GM23338 (cell line): ENCODE measurements at regions not wholly inside any gene's neighbourhood (a gene's known extent, or its start where the extent isn't known, plus 50 kb on each side); places are given as distances from the start of the nearest gene placed in this dataset.

ENCODE experiments used
- ATAC-seq: fragments of 200-7000 bp; cut with Tn5 transposase; 3 replicates; pipeline ENCODE4 v1.9.1; 2020
- DNase-seq: peaks from one replicate; pipeline ENCODE4 v3.0.0-alpha.2; 2015; ENCODE audit warnings: low spot score
- H2AFZ ChIP-seq: fragments of 200-600 bp; sonication (generic); 2 replicates; pipeline ENCODE4 v1.8.0; 2016; ENCODE audit warnings: antibody characterized with exemption, mild to moderate bottlenecking, moderate library complexity
- H3F3A ChIP-seq: fragments of 200-600 bp; sonication (generic); replicated peaks from 2 replicates; pipeline ENCODE4 v1.8.0; 2017; ENCODE audit warnings: antibody characterized with exemption, mixed run types, low read depth
- H3K27ac ChIP-seq: fragments of 200-600 bp; sonication (generic); 2 replicates; pipeline ENCODE4 v1.6.1; 2016; ENCODE audit warnings: low read depth
- H3K27me3 ChIP-seq: fragments of 200-600 bp; sonication (generic); 2 replicates; pipeline ENCODE4 v1.8.0; 2016; ENCODE audit warnings: mild to moderate bottlenecking, mixed run types, moderate library complexity; ENCODE audit not compliant: insufficient read depth
- H3K36me3 ChIP-seq: fragments of 200-600 bp; sonication (generic); 2 replicates; pipeline ENCODE4 v1.8.0; 2016; ENCODE audit warnings: mild to moderate bottlenecking; ENCODE audit not compliant: insufficient read depth
- H3K4me1 ChIP-seq: fragments of 200-600 bp; sonication (generic); 2 replicates; pipeline ENCODE4 v1.8.0; 2016; ENCODE audit warnings: mild to moderate bottlenecking, moderate library complexity; ENCODE audit not compliant: insufficient read depth
- H3K4me2 ChIP-seq: fragments of 200-600 bp; sonication (generic); 2 replicates; pipeline ENCODE4 v1.7.1; 2017; ENCODE audit warnings: mixed run types
- H3K4me3 ChIP-seq: fragments of 200-600 bp; sonication (generic); 2 replicates; pipeline ENCODE4 v1.6.1; 2016; ENCODE audit warnings: mixed run types
- H3K79me2 ChIP-seq: fragments of 200-600 bp; sonication (generic); replicated peaks from 2 replicates; pipeline ENCODE4 v1.8.0; 2017; ENCODE audit warnings: mild to moderate bottlenecking; ENCODE audit not compliant: insufficient read depth
- H3K9me2 ChIP-seq: fragments of 200-600 bp; sonication (generic); 2 replicates; pipeline ENCODE4 v1.8.0; 2017; ENCODE audit not compliant: insufficient read depth
- H4K20me1 ChIP-seq: fragments of 200-600 bp; sonication (generic); replicated peaks from 2 replicates; pipeline ENCODE4 v1.8.0; 2017; ENCODE audit warnings: mild to moderate bottlenecking; ENCODE audit not compliant: insufficient read depth
- H3K27ac Mint-ChIP-seq: 2 replicates; pipeline ENCODE4 v1.8.0; 2020; ENCODE audit warnings: inconsistent platforms, mild to moderate bottlenecking, moderate library complexity, mixed read lengths
- H3K27me3 Mint-ChIP-seq: 3 replicates; pipeline ENCODE4 v1.8.0; 2022; ENCODE audit warnings: low read depth, mild to moderate bottlenecking, moderate library complexity, mixed read lengths, inconsistent platforms; ENCODE audit not compliant: insufficient read depth, poor library complexity
- H3K36me3 Mint-ChIP-seq: 3 replicates; pipeline ENCODE4 v1.8.0; 2021; ENCODE audit warnings: low read depth, mild to moderate bottlenecking, inconsistent platforms, moderate library complexity, mixed read lengths
- H3K4me1 Mint-ChIP-seq: 3 replicates; pipeline ENCODE4 v1.8.0; 2020; ENCODE audit warnings: mild to moderate bottlenecking, inconsistent platforms, mixed read lengths
- H3K4me3 Mint-ChIP-seq: 3 replicates; pipeline ENCODE4 v1.8.0; 2021; ENCODE audit warnings: moderate library complexity, mild to moderate bottlenecking, inconsistent platforms, mixed read lengths
- H3K9me3 Mint-ChIP-seq: 3 replicates; pipeline ENCODE4 v1.8.0; 2020; ENCODE audit warnings: moderate library complexity, mild to moderate bottlenecking, inconsistent platforms, mixed read lengths
- CREB1 ChIP-seq: fragments of 250-450 bp; sonication (Bioruptor Pico); IDR thresholded peaks from 2 replicates; pipeline ENCODE4 v1.5.0; 2020; ENCODE audit warnings: low read depth, mild to moderate bottlenecking, moderate library complexity
- CTCF ChIP-seq, 2 experiments: fragments of 200-600 bp in 1 of 2; sonication (generic) in 1 of 2; conservative IDR thresholded peaks; 2 replicates each; pipeline versions ENCODE4 v1.5.1 to v1.6.1; 2016 to 2017; ENCODE audit warnings: antibody characterized with exemption in 2 of 2, low read depth in 2 of 2, mild to moderate bottlenecking in 2 of 2, moderate library complexity in 1 of 2
- ETS1 ChIP-seq: IDR thresholded peaks from 2 replicates; pipeline ENCODE4 v1.6.1; 2016; ENCODE audit warnings: antibody characterized with exemption
- EZH2 ChIP-seq: fragments of 200-600 bp; sonication (generic); IDR thresholded peaks from one replicate; pipeline ENCODE4 v1.8.0; 2017; ENCODE audit warnings: antibody characterized with exemption, mild to moderate bottlenecking, low read depth; ENCODE audit not compliant: unreplicated experiment
- EZH2phosphoT487 ChIP-seq: fragments of 200-600 bp; sonication (generic); IDR thresholded peaks from one replicate; pipeline ENCODE4 v1.8.1; 2018; ENCODE audit warnings: antibody characterized with exemption; ENCODE audit not compliant: unreplicated experiment
- JUNB ChIP-seq: IDR thresholded peaks from one replicate; pipeline ENCODE4 v1.6.1; 2016; ENCODE audit warnings: antibody characterized with exemption; ENCODE audit not compliant: unreplicated experiment
- NANOG ChIP-seq: IDR thresholded peaks from 2 replicates; pipeline ENCODE4 v1.6.1; 2016; ENCODE audit warnings: antibody characterized with exemption, borderline replicate concordance
- POLR2AphosphoS5 ChIP-seq: IDR thresholded peaks from 2 replicates; pipeline ENCODE4 v1.6.1; 2016; ENCODE audit warnings: antibody characterized with exemption, low read depth
- REST ChIP-seq: IDR thresholded peaks from one replicate; pipeline ENCODE4 v1.6.1; 2018; ENCODE audit warnings: antibody characterized with exemption; ENCODE audit not compliant: unreplicated experiment
- STAT1 ChIP-seq: IDR thresholded peaks from one replicate; pipeline ENCODE4 v1.6.1; 2016; ENCODE audit warnings: antibody characterized with exemption; ENCODE audit not compliant: unreplicated experiment
- ZNF114 ChIP-seq: fragments of 250-450 bp; sonication (Bioruptor Pico); IDR thresholded peaks from 2 replicates; pipeline ENCODE4 v1.5.0; 2020; ENCODE audit warnings: mild to moderate bottlenecking, moderate library complexity
- ZNF331 ChIP-seq: fragments of 250-450 bp; sonication (Bioruptor Pico); IDR thresholded peaks from 2 replicates; pipeline ENCODE4 v1.5.0; 2020; ENCODE audit warnings: low read depth, mild to moderate bottlenecking, moderate library complexity
- ZNF462 ChIP-seq: fragments of 250-450 bp; sonication (Bioruptor Pico); IDR thresholded peaks from 2 replicates; pipeline ENCODE4 v1.5.0; 2020; ENCODE audit warnings: mild to moderate bottlenecking, moderate library complexity

GRCh38 chr16:16928532-16929109 lies 542.1 kb downstream of the XYLT1 start:
- Mint-ChIP-seq H3K27ac (no peak overlapping the region), H3K36me3 (no peaks in the 10 kb centered on the region), H3K27me3 (no peaks in the 10 kb centered on the region), H3K4me1 (peaks cover 2% of the 10 kb centered on the region; the same call in 2 of the 3 replicates), H3K4me3 (no peak overlapping the region), H3K9me3 (no peaks in the 10 kb centered on the region)
- no peak overlapping the region for H3K4me3 ChIP-seq
- H3K27me3 ChIP-seq = no peaks in the 10 kb centered on the region
- DNase-seq (no peak), ATAC-seq (no peak)
- H4K20me1 ChIP-seq = no peaks in the 10 kb centered on the region
- no peaks in the 10 kb centered on the region for H3K36me3 ChIP-seq
- no peak overlapping the region for H3K4me2 ChIP-seq
- no peaks in the 10 kb centered on the region for H3F3A ChIP-seq
- H3K79me2 ChIP-seq = no peaks in the 10 kb centered on the region
- no peak overlapping the region for H2AFZ ChIP-seq
- peaks cover 3% of the 10 kb centered on the region; the same call in 1 of the 2 replicates for H3K4me1 ChIP-seq
- TF ChIP-seq ZNF114 (CRISPR knock-in tag) = no peak
- TF ChIP-seq ZNF331 (CRISPR knock-in tag) = no peak
- TF ChIP-seq JUNB = no peak
- no peak for TF ChIP-seq EZH2
- no peak for TF ChIP-seq EZH2phosphoT487
- no peak for TF ChIP-seq CREB1
- TF ChIP-seq ZNF462 = no peak
- no peak for TF ChIP-seq POLR2AphosphoS5
- no peak for TF ChIP-seq CTCF (conservative IDR thresholded peaks at IDR 0.05; ENCODE audit: low read depth in 2 of 2)
- no peak for TF ChIP-seq NANOG
- no peak for TF ChIP-seq ETS1
- TF ChIP-seq REST = no peak
- TF ChIP-seq STAT1 = no peak
- no peak overlapping the region for H3K27ac ChIP-seq
- 0 out of 2 replicates have a peak, but pooled peaks cover 5% of the 10 kb centered on the region for H3K9me2 ChIP-seq
